HEK293 (cell line): ENCODE measurements at regions not wholly inside any gene's neighbourhood (a gene's known extent, or its start where the extent isn't known, plus 50 kb on each side); places are given as distances from the start of the nearest gene placed in this dataset.

Experiments used
- AEBP2 ChIP-seq: fragments of 450-650 bp; formaldehyde crosslinking; IDR thresholded peaks from 2 replicates; pipeline ENCODE4 v1.5.1; 2016; ENCODE audit warnings: missing biosample characterization, missing genetic modification characterization, borderline replicate concordance
- ATF2 ChIP-seq: fragments of 450-650 bp; formaldehyde crosslinking; IDR thresholded peaks from 2 replicates; pipeline ENCODE4 v1.5.1; 2016; ENCODE audit warnings: missing biosample characterization, missing genetic modification characterization, low read depth
- GFI1B ChIP-seq: fragments of 450-650 bp; formaldehyde crosslinking; IDR thresholded peaks from 2 replicates; pipeline ENCODE4 v1.5.1; 2016; ENCODE audit warnings: missing biosample characterization, missing genetic modification characterization
- GLI4 ChIP-seq: fragments of 450-650 bp; formaldehyde crosslinking; IDR thresholded peaks from 2 replicates; pipeline ENCODE4 v1.5.1; 2016; ENCODE audit warnings: missing biosample characterization, missing genetic modification characterization
- INSM2 ChIP-seq: fragments of 450-650 bp; formaldehyde crosslinking; IDR thresholded peaks from 2 replicates; pipeline ENCODE4 v1.5.1; 2016; ENCODE audit warnings: missing biosample characterization, missing genetic modification characterization
- MYNN ChIP-seq: fragments of 450-650 bp; formaldehyde crosslinking; IDR thresholded peaks from 2 replicates; pipeline ENCODE4 v1.5.1; 2016; ENCODE audit warnings: missing biosample characterization, missing genetic modification characterization, borderline replicate concordance
- ZBTB44 ChIP-seq: fragments of 450-650 bp; IDR thresholded peaks from 2 replicates; pipeline ENCODE4 v1.5.1; 2018; ENCODE audit warnings: missing biosample characterization, mild to moderate bottlenecking, missing genetic modification characterization
- ZBTB6 ChIP-seq: fragments of 450-650 bp; formaldehyde crosslinking; IDR thresholded peaks from 2 replicates; pipeline ENCODE4 v1.5.1; 2017; ENCODE audit warnings: missing biosample characterization, missing genetic modification characterization
- ZBTB8A ChIP-seq: fragments of 450-650 bp; formaldehyde crosslinking; IDR thresholded peaks from 2 replicates; pipeline ENCODE4 v1.5.1; 2016; ENCODE audit warnings: missing biosample characterization, missing genetic modification characterization
- ZFP41 ChIP-seq: fragments of 450-650 bp; formaldehyde crosslinking; IDR thresholded peaks from 2 replicates; pipeline ENCODE4 v1.5.1; 2016; ENCODE audit warnings: missing biosample characterization, missing genetic modification characterization, borderline replicate concordance
- ZIC2 ChIP-seq: fragments of 450-650 bp; formaldehyde crosslinking; IDR thresholded peaks from 2 replicates; pipeline ENCODE4 v1.5.1; 2016; ENCODE audit warnings: missing biosample characterization, missing genetic modification characterization
- ZNF121 ChIP-seq: fragments of 450-650 bp; formaldehyde crosslinking; IDR thresholded peaks from 2 replicates; pipeline ENCODE4 v1.5.1; 2016; ENCODE audit warnings: missing biosample characterization, missing genetic modification characterization
- ZNF140 ChIP-seq: fragments of 450-650 bp; formaldehyde crosslinking; IDR thresholded peaks from 2 replicates; pipeline ENCODE4 v1.5.1; 2016; ENCODE audit warnings: missing biosample characterization, missing genetic modification characterization
- ZNF146 ChIP-seq: fragments of 450-650 bp; formaldehyde crosslinking; IDR thresholded peaks from 2 replicates; pipeline ENCODE4 v1.5.1; 2016; ENCODE audit warnings: missing biosample characterization, missing genetic modification characterization
- ZNF16 ChIP-seq: fragments of 450-650 bp; formaldehyde crosslinking; IDR thresholded peaks from 2 replicates; pipeline ENCODE4 v1.5.1; 2016; ENCODE audit warnings: low read depth, missing biosample characterization, missing genetic modification characterization
- ZNF202 ChIP-seq: fragments of 450-650 bp; formaldehyde crosslinking; IDR thresholded peaks from 2 replicates; pipeline ENCODE4 v1.5.1; 2016; ENCODE audit warnings: missing biosample characterization, missing genetic modification characterization, borderline replicate concordance
- ZNF239 ChIP-seq: fragments of 450-650 bp; formaldehyde crosslinking; IDR thresholded peaks from 2 replicates; pipeline ENCODE4 v1.5.1; 2016; ENCODE audit warnings: missing biosample characterization, missing genetic modification characterization
- ZNF248 ChIP-seq: fragments of 450-650 bp; formaldehyde crosslinking; IDR thresholded peaks from 2 replicates; pipeline ENCODE4 v1.5.1; 2017; ENCODE audit warnings: missing biosample characterization, missing genetic modification characterization
- ZNF266 ChIP-seq: fragments of 450-650 bp; formaldehyde crosslinking; IDR thresholded peaks from 2 replicates; pipeline ENCODE4 v1.5.1; 2016; ENCODE audit warnings: missing biosample characterization, missing genetic modification characterization, low read depth
- ZNF426 ChIP-seq: fragments of 450-650 bp; formaldehyde crosslinking; IDR thresholded peaks from 2 replicates; pipeline ENCODE4 v1.5.1; 2017; ENCODE audit warnings: missing biosample characterization, missing genetic modification characterization, mild to moderate bottlenecking, inconsistent platforms, moderate library complexity
- ZNF555 ChIP-seq: fragments of 450-650 bp; formaldehyde crosslinking; conservative IDR thresholded peaks from 2 replicates; pipeline ENCODE4 v1.5.1; 2017; ENCODE audit warnings: missing biosample characterization, mild to moderate bottlenecking, missing genetic modification characterization, inconsistent platforms
- ZNF580 ChIP-seq: fragments of 450-650 bp; formaldehyde crosslinking; IDR thresholded peaks from 2 replicates; pipeline ENCODE4 v1.5.1; 2016; ENCODE audit warnings: missing biosample characterization, missing genetic modification characterization
- ZNF600 ChIP-seq: fragments of 450-650 bp; formaldehyde crosslinking; IDR thresholded peaks from 2 replicates; pipeline ENCODE4 v1.5.1; 2016; ENCODE audit warnings: missing biosample characterization, missing genetic modification characterization
- ZNF623 ChIP-seq: fragments of 450-650 bp; formaldehyde crosslinking; IDR thresholded peaks from 2 replicates; pipeline ENCODE4 v1.5.1; 2016; ENCODE audit warnings: missing biosample characterization, missing genetic modification characterization
- ZNF692 ChIP-seq: fragments of 450-650 bp; formaldehyde crosslinking; IDR thresholded peaks from 2 replicates; pipeline ENCODE4 v1.5.1; 2016; ENCODE audit warnings: missing biosample characterization, missing genetic modification characterization
- ZNF704 ChIP-seq: fragments of 450-650 bp; formaldehyde crosslinking; IDR thresholded peaks from 2 replicates; pipeline ENCODE4 v1.5.1; 2016; ENCODE audit warnings: missing biosample characterization, missing genetic modification characterization
- ZNF785 ChIP-seq: fragments of 450-650 bp; formaldehyde crosslinking; IDR thresholded peaks from 2 replicates; pipeline ENCODE4 v1.5.1; 2016; ENCODE audit warnings: missing biosample characterization, missing genetic modification characterization
- ZNF792 ChIP-seq: fragments of 450-650 bp; formaldehyde crosslinking; IDR thresholded peaks from 2 replicates; pipeline ENCODE4 v1.5.1; 2016; ENCODE audit warnings: missing biosample characterization, missing genetic modification characterization
- ZNF830 ChIP-seq: fragments of 450-650 bp; IDR thresholded peaks from 2 replicates; pipeline ENCODE4 v1.5.0; 2018; ENCODE audit warnings: missing biosample characterization, missing genetic modification characterization, low read depth, mild to moderate bottlenecking, moderate library complexity

- TF ChIP-seq ZBTB6 (tag by site-specific recombination) (no peak), ZNF140 (tag by site-specific recombination) (no peak), ZIC2 (tag by site-specific recombination) (no peak), MYNN (no peak), ZNF248 (tag by site-specific recombination) (no peak), ZNF600 (tag by site-specific recombination) (peak; percentile 79; the same call in 1 of the 2 replicates), ZNF785 (tag by site-specific recombination) (no peak), ZNF692 (peak; percentile 71), ZNF830 (no peak), ZNF704 (tag by site-specific recombination) (no peak), ZNF16 (tag by site-specific recombination) (no peak), ATF2 (tag by site-specific recombination) (no peak), ZNF623 (no peak), ZBTB44 (peak; percentile 61; the same call in 1 of the 2 replicates), ZNF146 (tag by site-specific recombination) (no peak), INSM2 (tag by site-specific recombination) (peak; percentile 98), ZNF239 (tag by site-specific recombination) (no peak), AEBP2 (tag by site-specific recombination) (no peak), ZFP41 (tag by site-specific recombination) (no peak), ZNF580 (tag by site-specific recombination) (no peak), ZNF792 (tag by site-specific recombination) (no peak), ZNF202 (tag by site-specific recombination) (no peak), GFI1B (tag by site-specific recombination) (peak; percentile 92), ZBTB8A (tag by site-specific recombination) (no peak), ZNF266 (tag by site-specific recombination) (no peak), GLI4 (tag by site-specific recombination) (no peak), ZNF121 (tag by site-specific recombination) (no peak), ZNF555 (tag by site-specific recombination) (no peak), ZNF426 (tag by site-specific recombination) (no peak)
These were observed 326.4 kb downstream of the DCHS2 start (continued) for GRCh38 chr4:154164931-154165839.
